ENCODE measurements at regions not wholly inside any gene's neighbourhood (a gene's known extent, or its start where the extent isn't known, plus 50 kb on each side); places are given as distances from the start of the nearest gene placed in this dataset.

DNA sequence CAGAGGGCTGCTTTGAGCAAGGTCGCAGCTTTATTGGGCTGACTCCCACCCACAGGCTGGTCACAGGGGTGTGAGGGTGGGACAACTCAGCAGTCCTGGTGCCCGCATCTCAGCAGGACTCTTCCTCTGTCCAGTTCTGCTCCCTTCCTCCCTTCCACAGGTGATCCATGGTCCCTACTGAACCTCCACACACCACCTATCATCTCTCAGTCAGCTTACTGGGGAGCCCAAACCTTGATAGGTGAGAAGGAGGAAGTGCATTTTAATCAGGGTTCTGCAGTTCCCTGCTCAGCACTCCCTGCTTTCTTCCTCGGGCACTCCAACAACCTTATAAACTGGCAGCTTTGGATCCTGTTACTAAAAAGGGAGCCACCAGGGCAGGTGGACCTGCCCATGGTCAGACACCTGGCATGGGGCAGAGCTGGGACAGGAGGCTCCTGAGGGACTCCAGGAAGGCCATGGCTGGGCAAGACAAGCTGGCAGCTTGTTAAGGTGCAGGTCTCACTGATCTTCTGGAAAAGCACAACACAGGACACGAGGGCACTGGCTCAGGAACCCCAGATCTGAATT is 664.6 kb downstream of the BCL11B start:
- H3K36me3 Mint-ChIP-seq (ENCODE audit: low read depth) = no peaks in the 10 kb centered on the region
- peaks cover 20% of the 10 kb centered on the region for H3K27me3 Mint-ChIP-seq (ENCODE audit: low read depth, poor library complexity)
- H3K4me3 Mint-ChIP-seq = no peak overlapping the region
- TF ChIP-seq, protein P1, sequence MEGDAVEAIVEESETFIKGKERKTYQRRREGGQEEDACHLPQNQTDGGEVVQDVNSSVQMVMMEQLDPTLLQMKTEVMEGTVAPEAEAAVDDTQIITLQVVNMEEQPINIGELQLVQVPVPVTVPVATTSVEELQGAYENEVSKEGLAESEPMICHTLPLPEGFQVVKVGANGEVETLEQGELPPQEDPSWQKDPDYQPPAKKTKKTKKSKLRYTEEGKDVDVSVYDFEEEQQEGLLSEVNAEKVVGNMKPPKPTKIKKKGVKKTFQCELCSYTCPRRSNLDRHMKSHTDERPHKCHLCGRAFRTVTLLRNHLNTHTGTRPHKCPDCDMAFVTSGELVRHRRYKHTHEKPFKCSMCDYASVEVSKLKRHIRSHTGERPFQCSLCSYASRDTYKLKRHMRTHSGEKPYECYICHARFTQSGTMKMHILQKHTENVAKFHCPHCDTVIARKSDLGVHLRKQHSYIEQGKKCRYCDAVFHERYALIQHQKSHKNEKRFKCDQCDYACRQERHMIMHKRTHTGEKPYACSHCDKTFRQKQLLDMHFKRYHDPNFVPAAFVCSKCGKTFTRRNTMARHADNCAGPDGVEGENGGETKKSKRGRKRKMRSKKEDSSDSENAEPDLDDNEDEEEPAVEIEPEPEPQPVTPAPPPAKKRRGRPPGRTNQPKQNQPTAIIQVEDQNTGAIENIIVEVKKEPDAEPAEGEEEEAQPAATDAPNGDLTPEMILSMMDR (IDR thresholded peaks at IDR 0.05) = no peak
- H3K9me3 Mint-ChIP-seq = no peaks in the 10 kb centered on the region
- DNase-seq = no peak
- H3K27ac Mint-ChIP-seq = no peak overlapping the region
- H3K4me1 Mint-ChIP-seq = no peaks in the 10 kb centered on the region

- Mint-ChIP-seq H3K9me3 (no peaks in the 10 kb centered on the region), H3K4me1 (no peaks in the 10 kb centered on the region), H3K4me3 (no peak overlapping the region), H3K36me3 (ENCODE audit: low read depth) (no peaks in the 10 kb centered on the region), H3K27me3 (ENCODE audit: low read depth, poor library complexity) (peaks cover 25% of the 10 kb centered on the region), H3K27ac (no peak overlapping the region)
- TF ChIP-seq, protein P1 (IDR thresholded peaks at IDR 0.05) = no peak
- no peak for DNase-seq
These were observed 663.6 kb downstream of the BCL11B start for GRCh38 chr14:98608071-98609060.

DNA sequence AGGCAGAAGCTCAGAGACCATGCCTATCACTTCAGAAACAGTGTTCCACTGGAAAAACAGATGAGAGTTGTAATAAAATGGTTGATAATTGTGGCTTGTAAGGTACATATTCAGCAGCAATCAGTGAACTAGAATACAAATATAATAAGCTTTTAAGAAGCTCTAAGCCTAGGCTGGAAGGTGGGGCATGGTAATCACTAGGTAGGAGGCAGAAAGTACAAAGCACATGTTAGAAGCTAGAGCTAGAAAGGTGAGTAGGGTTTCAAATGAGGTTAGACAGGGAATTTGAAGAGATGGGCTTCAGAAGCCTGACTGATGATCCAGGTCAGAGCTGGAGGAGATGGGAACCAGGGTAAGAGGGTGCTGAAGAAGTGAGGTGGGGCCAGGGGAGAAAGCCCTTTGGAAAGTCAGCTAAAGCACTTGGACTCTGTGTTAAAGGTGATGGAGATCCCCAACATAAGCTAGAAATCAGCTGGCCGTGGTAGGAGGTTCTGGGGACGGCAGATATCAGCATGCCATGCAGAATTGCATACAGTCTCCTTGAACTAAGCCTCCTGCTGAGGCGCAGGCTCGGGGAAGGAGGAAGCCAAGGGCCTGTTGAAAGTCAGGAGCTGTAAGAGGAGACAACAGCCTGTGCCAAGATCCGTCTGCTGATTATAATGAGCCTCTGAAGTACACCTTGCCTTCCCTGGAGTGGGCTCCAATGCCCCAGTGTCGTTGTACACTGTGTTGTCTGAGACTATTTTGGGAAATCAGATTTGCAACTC is 659.4 kb downstream of the BCL11B start:
- H3K27me3 Mint-ChIP-seq (ENCODE audit: low read depth, poor library complexity) = peaks cover 22% of the 10 kb centered on the region
- TF ChIP-seq, protein P1 (IDR thresholded peaks at IDR 0.05) = no peak
- H3K4me1 Mint-ChIP-seq = no peaks in the 10 kb centered on the region
- H3K27ac Mint-ChIP-seq = no peak overlapping the region
- peaks cover 6% of the 10 kb centered on the region for H3K9me3 Mint-ChIP-seq
- DNase-seq = no peak
- H3K36me3 Mint-ChIP-seq (ENCODE audit: low read depth) = no peaks in the 10 kb centered on the region
- no peak overlapping the region for H3K4me3 Mint-ChIP-seq

GRCh38 chr14:98614741-98615140 is 657.3 kb downstream of the BCL11B start:
- no peak for DNase-seq
- H3K9me3 Mint-ChIP-seq = peaks cover 19% of the 10 kb centered on the region
- TF ChIP-seq, protein P1 (IDR thresholded peaks at IDR 0.05) = no peak
- H3K36me3 Mint-ChIP-seq (ENCODE audit: low read depth) = no peaks in the 10 kb centered on the region
- no peaks in the 10 kb centered on the region for H3K4me1 Mint-ChIP-seq
- H3K27ac Mint-ChIP-seq = no peak overlapping the region
- H3K4me3 Mint-ChIP-seq = no peak overlapping the region
- peaks cover 19% of the 10 kb centered on the region for H3K27me3 Mint-ChIP-seq (ENCODE audit: low read depth, poor library complexity)

GRCh38 chr14:98622208-98623051 is 649.6 kb downstream of the BCL11B start:
- H3K9me3 Mint-ChIP-seq = peaks cover 41% of the 10 kb centered on the region
- TF ChIP-seq, protein P1 (IDR thresholded peaks at IDR 0.05) = no peak
- no peak overlapping the region for H3K27ac Mint-ChIP-seq
- H3K4me3 Mint-ChIP-seq = no peak overlapping the region
- peaks cover 19% of the 10 kb centered on the region for H3K27me3 Mint-ChIP-seq (ENCODE audit: low read depth, poor library complexity)
- H3K36me3 Mint-ChIP-seq (ENCODE audit: low read depth) = no peaks in the 10 kb centered on the region
- no peaks in the 10 kb centered on the region for H3K4me1 Mint-ChIP-seq
- no peak for DNase-seq

Data from nephron progenitor cell (in vitro differentiated cells).